ENCODE measurements at regions not wholly inside any gene's neighbourhood (a gene's known extent, or its start where the extent isn't known, plus 50 kb on each side); places are given as distances from the start of the nearest gene placed in this dataset. TPM values are rescaled to one million over a fixed set of nuclear protein-coding genes. Genes with fewer than 3 reads are reported as not detected.

GRCh38 chr5:91214571-91214970 is 168.5 kb downstream of the ARRDC3 start:
- H3K4me3 ChIP-seq (ENCODE audit: low read depth, low read length) = no peak overlapping the region
- no peak for TF ChIP-seq CTCF (IDR thresholded peaks at IDR 0.05; ENCODE audit: insufficient read depth, low read depth, low read length)
- no peaks in the 10 kb centered on the region for H3K36me3 ChIP-seq (ENCODE audit: control insufficient read depth, insufficient read depth, low read length)
- ChIA-PET CTCF (interaction anchor here (1.2 kb wide), 2 partner anchors 66 to 116 kb away, joined by 3 to 4 read pairs; no protein-coding TSS in a partner anchor), POLR2A (no interaction called here)
- no peaks in the 10 kb centered on the region for H3K27me3 ChIP-seq (ENCODE audit: control insufficient read depth, insufficient read depth, low read length)
- no peak for DNase-seq (ENCODE audit: low read depth)

Small RNA genes lying in the stretch of these regions (small RNA-seq; reads per million reads assigned to genes)
- gene RF00017 (ENCODE audit: insufficient read length, low read depth, low replicate concordance) (not detected), gene RNU4-90P (ENCODE audit: insufficient read length, low read depth, low replicate concordance) (not detected)

Measured in BJ (cell line).